ENCODE measurements at regions not wholly inside any gene's neighbourhood (a gene's known extent, or its start where the extent isn't known, plus 50 kb on each side); places are given as distances from the start of the nearest gene placed in this dataset.

DNA sequence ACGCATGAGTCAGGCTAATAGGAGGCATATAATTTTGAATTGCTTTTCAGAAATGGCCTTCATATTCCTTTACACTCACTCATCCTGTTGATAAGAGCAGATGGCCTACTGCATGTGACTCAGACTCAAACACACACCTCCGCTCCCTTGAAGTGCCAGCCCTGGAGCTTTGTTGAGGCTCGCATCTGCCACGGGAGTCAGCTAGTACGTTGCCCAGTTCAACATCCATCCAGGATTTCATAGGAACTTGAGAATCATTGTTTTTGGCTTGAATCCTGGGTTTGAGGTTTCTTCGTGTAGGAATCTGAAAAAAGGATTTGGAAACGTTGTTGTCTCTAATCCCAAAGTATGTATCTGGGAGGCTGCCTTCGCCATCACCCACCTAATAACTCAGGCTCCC, 87.4 kb upstream of the JAG1 start:
- Histone ChIP-seq H3K79me2 (ENCODE audit: insufficient read depth, low read length) (no peaks in the 10 kb centered on the region), H2AFZ (ENCODE audit: low read length) (no peak overlapping the region), H3K27me3 (ENCODE audit: control insufficient read depth in 1 of 2, insufficient read depth in 2 of 2, low read length in 2 of 2) (0 out of 5 replicates have a peak, but pooled peaks cover 0 to 7% of the 10 kb centered on the region in 2 experiments), H4K20me1 (ENCODE audit: insufficient read depth, low read length) (no peaks in the 10 kb centered on the region), H3K27ac (ENCODE audit: extremely low read length, insufficient read depth, low read length) (no peak overlapping the region), H3K4me3 (replicated peaks in 1 of 3; ENCODE audit: insufficient read depth in 1 of 3, low read depth in 2 of 3, low read length in 3 of 3) (no peak overlapping the region), H3K9ac (ENCODE audit: insufficient read depth, low read depth, low read length) (no peak overlapping the region), H3K4me2 (ENCODE audit: low read depth, low read length) (no peak overlapping the region), H3K36me3 (replicated peaks in 1 of 2; ENCODE audit: control insufficient read depth in 1 of 2, insufficient read depth in 2 of 2, low read length in 2 of 2) (no peaks in the 10 kb centered on the region), H3K9me3 (ENCODE audit: low read length) (no peaks in the 10 kb centered on the region), H3K4me1 (ENCODE audit: insufficient read depth, low read length) (peaks cover 9% of the 10 kb centered on the region)
- peak; percentile 54; the same call in 2 of the 3 replicates for ATAC-seq
- in situ Hi-C loops (cut with HindIII; ENCODE audit: extremely low pct_ligation_motif_present, low pct_unique_long_range_greater_than_20kb) (no loop called here), intact Hi-C loops (cut with micrococcal nuclease; ENCODE audit: unreplicated experiment) (no loop called here)
- peak; percentile 41 for DNase-seq (ENCODE audit: low spot score)
- no peak for FAIRE-seq
- POLR2A ChIA-PET: no interaction called here
- TF ChIP-seq MXD4 (CRISPR knock-in tag; IDR thresholded peaks at IDR 0.05) (no peak), SMARCC2 (IDR thresholded peaks at IDR 0.05) (no peak), FOSL2 (CRISPR knock-in tag; IDR thresholded peaks at IDR 0.05) (peak; percentile 38)
- 47% methylated on average over 8 of the region's 8 CpGs for WGBS (ENCODE audit: low lambda C conversion rate)
- BruUV-seq (replicated peaks): no TSS peak
- CTCF ChIA-PET (ENCODE audit: low intra/inter-chr PET ratio, low total read pairs): no interaction called here

DNA sequence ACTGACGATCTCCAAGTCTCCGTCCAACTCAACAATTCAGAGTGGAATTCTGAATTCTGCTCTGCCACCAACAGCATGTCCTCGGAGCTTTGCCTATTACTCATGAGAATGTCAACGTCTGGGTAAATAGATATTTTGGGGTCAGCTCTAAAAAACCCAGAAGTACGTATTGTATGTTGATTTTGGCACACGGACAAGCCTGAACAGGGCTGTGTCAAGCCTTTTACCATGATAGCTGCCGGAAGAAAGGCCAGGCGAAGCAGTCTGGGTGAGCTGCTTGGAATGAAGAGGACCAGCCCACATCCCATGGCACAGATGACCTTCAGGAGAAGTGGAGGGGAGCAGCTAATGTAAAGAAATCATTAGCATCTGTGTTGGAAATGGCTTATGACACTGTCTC, 88.0 kb upstream of the JAG1 start:
- H3K9ac ChIP-seq (ENCODE audit: insufficient read depth, low read depth, low read length): no peak overlapping the region
- no peaks in the 10 kb centered on the region for H4K20me1 ChIP-seq (ENCODE audit: insufficient read depth, low read length)
- no peak overlapping the region for H2AFZ ChIP-seq (ENCODE audit: low read length)
- 30% methylated on average over 8 of the region's 8 CpGs for WGBS (ENCODE audit: low lambda C conversion rate)
- H3K4me1 ChIP-seq (ENCODE audit: insufficient read depth, low read length): peaks cover 9% of the 10 kb centered on the region
- intact Hi-C loops (cut with micrococcal nuclease; ENCODE audit: unreplicated experiment): no loop called here
- DNase-seq (ENCODE audit: low spot score): peak; percentile 28
- ChIA-PET CTCF (ENCODE audit: low intra/inter-chr PET ratio, low total read pairs) (no interaction called here), POLR2A (no interaction called here)
- H3K27ac ChIP-seq (ENCODE audit: extremely low read length, insufficient read depth, low read length): no peak overlapping the region
- no peaks in the 10 kb centered on the region for H3K9me3 ChIP-seq (ENCODE audit: low read length)
- TF ChIP-seq ZNF256 (CRISPR knock-in tag; conservative IDR thresholded peaks at IDR 0.05): no peak
- TF ChIP-seq EP300 (IDR thresholded peaks at IDR 0.05; ENCODE audit: low read depth in 2 of 2, low read length in 2 of 2): 0 out of 4 replicates have a peak, but pooled peaks of 1 of the 2 experiments have one; percentile 7
- TF ChIP-seq EP300 (CRISPR knock-in tag; IDR thresholded peaks at IDR 0.05; ENCODE audit: borderline replicate concordance): no peak
- TF ChIP-seq ZNF335 (CRISPR knock-in tag; IDR thresholded peaks at IDR 0.05): no peak
- no peak for FAIRE-seq
- H3K27me3 ChIP-seq (ENCODE audit: control insufficient read depth in 1 of 2, insufficient read depth in 2 of 2, low read length in 2 of 2): 0 out of 5 replicates have a peak, but pooled peaks cover 0 to 7% of the 10 kb centered on the region in 2 experiments
- no peak overlapping the region for H3K4me2 ChIP-seq (ENCODE audit: low read depth, low read length)
- BruUV-seq (replicated peaks): no TSS peak
- H3K36me3 ChIP-seq (replicated peaks in 1 of 2; ENCODE audit: control insufficient read depth in 1 of 2, insufficient read depth in 2 of 2, low read length in 2 of 2): no peaks in the 10 kb centered on the region
- no peaks in the 10 kb centered on the region for H3K79me2 ChIP-seq (ENCODE audit: insufficient read depth, low read length)
- H3K4me3 ChIP-seq (replicated peaks in 1 of 3; ENCODE audit: insufficient read depth in 1 of 3, low read depth in 2 of 3, low read length in 3 of 3): no peak overlapping the region
- in situ Hi-C loops (cut with HindIII; ENCODE audit: extremely low pct_ligation_motif_present, low pct_unique_long_range_greater_than_20kb): no loop called here
- ATAC-seq: no peak
